Suprapubic skin (tissue), 3 donors: ENCODE measurements at regions not wholly inside any gene's neighbourhood (a gene's known extent, or its start where the extent isn't known, plus 50 kb on each side); places are given as distances from the start of the nearest gene placed in this dataset.

ENCODE experiments used
- POLR2A ChIP-seq, 2 donors: fragments of 450-650 bp; IDR thresholded peaks; one replicate each; pipeline ENCODE4 v1.6.1; 2017; ENCODE audit warnings: antibody characterized with exemption in 2 of 2, mild to moderate bottlenecking in 2 of 2, moderate library complexity in 2 of 2
- TF ChIP-seq, protein P1 (sequence below), 2 donors: fragments of 200-600 bp in 1 of 2; fragments of 450-650 bp in 1 of 2; sonication (generic) in 1 of 2; IDR thresholded peaks; one replicate each; pipeline ENCODE4 v1.5.1; 2016 to 2019; ENCODE audit warnings: antibody characterized with exemption in 2 of 2, mild to moderate bottlenecking in 1 of 2, moderate library complexity in 1 of 2

- TF ChIP-seq, protein P1, sequence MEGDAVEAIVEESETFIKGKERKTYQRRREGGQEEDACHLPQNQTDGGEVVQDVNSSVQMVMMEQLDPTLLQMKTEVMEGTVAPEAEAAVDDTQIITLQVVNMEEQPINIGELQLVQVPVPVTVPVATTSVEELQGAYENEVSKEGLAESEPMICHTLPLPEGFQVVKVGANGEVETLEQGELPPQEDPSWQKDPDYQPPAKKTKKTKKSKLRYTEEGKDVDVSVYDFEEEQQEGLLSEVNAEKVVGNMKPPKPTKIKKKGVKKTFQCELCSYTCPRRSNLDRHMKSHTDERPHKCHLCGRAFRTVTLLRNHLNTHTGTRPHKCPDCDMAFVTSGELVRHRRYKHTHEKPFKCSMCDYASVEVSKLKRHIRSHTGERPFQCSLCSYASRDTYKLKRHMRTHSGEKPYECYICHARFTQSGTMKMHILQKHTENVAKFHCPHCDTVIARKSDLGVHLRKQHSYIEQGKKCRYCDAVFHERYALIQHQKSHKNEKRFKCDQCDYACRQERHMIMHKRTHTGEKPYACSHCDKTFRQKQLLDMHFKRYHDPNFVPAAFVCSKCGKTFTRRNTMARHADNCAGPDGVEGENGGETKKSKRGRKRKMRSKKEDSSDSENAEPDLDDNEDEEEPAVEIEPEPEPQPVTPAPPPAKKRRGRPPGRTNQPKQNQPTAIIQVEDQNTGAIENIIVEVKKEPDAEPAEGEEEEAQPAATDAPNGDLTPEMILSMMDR (IDR thresholded peaks at IDR 0.05) = no peak
- TF ChIP-seq POLR2A (IDR thresholded peaks at IDR 0.05) = no peak
Measured at GRCh38 chr22:49593509-49593908, 234.2 kb downstream of the BRD1 start.
